GM18517 (cell line): ENCODE measurements at regions not wholly inside any gene's neighbourhood (a gene's known extent, or its start where the extent isn't known, plus 50 kb on each side); places are given as distances from the start of the nearest gene placed in this dataset.

Experiments used
- ATAC-seq: cut with Tn5 transposase; IDR thresholded peaks from one replicate; pipeline ENCODE4 v1.9.1; 2021; ENCODE audit warnings: mild to moderate bottlenecking, moderate library complexity; ENCODE audit not compliant: unreplicated experiment

DNA sequence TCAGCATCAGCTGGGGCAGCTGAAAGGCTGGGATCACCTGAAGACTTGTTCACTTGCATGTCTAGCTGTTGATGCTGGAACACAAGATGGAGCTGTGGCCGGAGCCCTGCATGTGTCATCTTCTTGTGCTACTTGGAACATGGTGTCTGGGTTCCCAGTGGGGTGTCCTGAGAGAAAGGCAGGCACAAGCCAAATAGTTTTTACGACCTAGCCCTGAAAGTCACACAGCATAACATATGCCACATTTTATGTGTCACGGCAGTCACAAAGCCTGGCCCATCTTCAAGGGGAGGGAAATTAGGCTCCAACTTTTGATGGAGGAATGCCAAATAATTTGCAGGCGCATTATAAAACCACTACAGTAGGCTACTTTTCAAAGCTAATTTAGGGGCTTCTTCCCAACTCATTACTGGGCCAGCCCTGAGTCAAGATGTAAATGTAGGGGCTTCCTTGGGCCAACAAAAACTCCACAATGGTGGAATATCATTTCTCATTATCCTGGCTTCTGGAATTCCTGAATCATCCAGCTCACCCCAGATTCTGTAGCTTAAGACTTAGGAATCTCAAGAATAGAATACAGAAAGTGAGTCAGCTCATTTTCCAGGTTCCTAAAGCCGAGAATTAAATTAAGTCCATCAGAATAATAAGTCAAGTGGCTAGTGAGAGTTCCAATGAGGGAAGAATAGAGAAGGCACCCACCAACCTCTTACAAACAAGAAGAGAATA, 543.0 kb downstream of the TNS1 start:
- no peak for ATAC-seq

DNA sequence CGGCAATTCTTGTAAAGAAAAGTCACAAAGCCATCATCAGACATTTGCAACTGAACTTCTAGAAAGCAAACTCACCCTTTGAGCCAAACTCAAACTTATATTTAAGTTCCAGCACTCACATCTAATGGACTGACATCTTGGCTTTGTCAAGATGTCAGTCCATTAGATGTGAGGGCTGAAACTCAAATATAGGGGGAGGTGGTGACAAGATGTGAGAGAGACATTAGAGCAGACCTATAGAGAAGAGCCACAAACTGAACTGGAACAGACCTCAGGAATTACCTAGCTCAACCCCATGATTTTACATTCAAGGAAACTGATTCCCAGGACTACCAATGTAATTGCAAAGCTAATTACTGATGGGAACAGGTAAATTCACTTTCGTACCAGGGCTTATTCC, 543.8 kb downstream of the TNS1 start:
- no peak for ATAC-seq

DNA sequence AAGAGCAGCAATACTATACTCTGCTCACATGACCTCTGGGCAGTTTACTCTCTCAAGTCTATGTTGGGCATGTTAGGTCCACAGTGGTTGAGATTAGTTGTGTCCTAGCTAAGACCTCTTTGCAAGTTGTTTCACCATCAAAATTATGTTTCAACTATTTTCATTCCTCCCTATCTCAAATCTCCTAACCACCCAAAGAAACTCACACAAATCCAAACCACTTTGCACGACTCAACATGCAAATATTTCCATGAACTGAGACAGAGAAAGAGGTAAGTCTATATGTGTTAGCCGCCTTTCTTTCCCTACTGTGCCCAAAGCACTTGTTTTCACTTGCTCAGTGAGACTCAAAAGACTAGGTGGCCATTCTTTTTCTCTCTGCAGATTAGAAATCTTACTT, 546.8 kb downstream of the TNS1 start:
- ATAC-seq = no peak

DNA sequence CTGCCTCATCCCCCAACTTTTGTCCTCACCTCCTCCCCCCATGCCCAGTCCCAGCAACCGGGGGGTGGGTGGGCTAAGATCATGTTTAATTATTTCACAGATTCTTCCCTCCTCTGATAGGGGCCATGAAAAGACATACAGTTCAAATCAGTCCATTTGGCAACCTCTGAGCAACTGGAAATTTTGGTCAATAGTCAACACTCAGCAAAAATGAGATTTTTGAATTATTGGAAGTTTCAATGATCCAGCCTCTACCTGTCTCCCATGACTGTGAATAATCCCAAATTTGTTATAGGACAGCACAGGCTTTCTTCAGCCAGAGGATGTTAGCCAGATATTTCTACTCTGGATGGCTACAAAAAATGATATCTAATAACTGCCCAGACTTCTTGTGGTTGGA, 549.9 kb downstream of the TNS1 start:
- ATAC-seq = no peak

DNA sequence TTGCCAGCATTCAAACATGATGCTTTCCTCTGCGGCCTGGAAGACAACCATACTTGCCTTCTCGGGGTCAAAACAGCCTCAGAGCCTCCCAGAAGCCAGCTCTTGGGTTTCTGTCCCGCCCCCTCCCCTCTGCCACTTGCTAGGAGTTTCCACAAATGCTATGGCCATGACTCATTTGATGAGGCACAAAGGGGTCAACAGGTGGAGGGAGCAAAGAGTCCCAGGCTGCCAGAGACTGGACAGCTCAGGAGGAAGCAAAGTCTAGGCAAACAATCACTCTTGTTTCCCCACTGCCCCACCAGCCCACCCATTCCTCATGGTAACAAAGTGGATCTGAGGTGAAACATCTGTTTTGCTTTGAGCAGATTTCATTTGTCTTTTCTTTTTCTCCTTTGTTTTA, 551.1 kb downstream of the TNS1 start:
- ATAC-seq = no peak

DNA sequence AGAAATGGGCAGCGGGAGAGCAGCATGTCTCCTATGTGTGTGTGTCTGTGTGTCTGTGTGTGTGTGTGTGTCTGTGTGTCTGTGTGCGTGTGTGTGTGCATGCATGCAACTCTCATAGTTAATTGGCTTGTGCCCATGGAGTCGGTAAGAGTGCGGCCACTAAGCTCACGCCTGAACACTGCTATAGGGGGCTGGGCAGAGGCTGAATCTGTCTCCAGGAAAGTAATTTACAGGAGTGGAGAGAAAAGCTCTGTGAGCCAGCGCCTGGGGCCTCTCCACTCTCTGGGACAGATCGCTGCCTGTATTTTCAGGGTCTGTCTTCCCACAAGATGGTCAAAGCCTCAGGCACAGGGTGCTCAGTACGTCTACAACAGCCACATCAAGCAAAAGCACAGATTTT, 553.4 kb downstream of the TNS1 start:
- ATAC-seq = no peak

DNA sequence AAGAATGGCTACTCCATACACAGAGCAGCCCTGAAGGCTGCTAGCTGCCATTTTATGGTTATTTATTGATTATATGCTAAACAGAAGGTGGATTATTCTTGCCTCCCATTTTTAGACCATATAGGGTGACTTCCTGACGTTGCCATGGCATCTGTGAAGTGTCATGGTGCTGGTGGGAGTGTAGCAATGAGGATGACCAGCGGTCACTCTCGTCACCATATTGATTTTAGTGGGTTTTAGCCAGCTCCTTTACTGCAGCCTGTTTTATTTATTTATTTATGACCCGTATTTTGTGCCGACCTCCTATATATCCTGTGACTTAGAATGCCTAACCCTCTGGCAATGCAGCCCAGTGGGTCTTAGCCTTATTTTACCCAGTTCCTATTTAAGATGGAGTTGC, 553.9 kb downstream of the TNS1 start:
- no peak for ATAC-seq

DNA sequence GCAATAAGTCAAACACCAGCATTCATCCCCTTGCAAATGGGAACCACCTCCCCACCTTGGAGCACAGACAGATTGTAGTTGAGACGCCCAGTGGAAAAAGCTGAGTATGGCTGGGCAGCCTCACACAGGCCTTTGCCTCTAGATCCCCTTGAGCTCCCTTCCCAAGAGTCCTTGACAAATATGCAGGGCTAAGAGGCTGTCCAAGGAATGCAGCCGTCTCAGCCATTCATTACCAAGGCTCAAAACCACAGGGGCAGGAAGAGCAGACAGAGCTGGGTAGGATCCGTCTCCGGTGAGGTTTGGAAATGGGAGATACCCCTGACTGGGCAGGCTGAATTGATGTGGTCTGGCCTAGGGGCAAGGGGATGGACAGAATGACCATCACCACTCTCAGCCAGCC, 557.1 kb downstream of the TNS1 start:
- ATAC-seq = no peak

DNA sequence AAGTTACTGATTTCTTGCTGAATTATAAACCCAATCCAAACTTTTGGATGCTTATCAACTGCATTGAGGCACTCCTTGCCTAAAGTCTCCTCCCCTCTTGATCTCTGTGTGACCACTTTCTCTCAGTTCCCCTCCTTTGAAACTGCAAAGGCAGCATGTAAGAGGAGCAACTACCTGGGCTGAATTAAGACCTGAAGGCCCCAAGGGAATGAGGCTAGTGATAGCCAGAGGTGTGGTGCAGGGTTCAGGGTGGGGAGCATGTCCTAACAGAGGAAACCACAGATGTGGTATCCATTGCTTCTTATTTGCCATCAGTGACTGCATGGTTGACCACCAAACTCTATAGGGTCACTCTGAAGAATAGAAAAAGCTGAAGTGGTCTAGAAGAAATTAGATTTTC, 557.9 kb downstream of the TNS1 start:
- ATAC-seq = no peak

DNA sequence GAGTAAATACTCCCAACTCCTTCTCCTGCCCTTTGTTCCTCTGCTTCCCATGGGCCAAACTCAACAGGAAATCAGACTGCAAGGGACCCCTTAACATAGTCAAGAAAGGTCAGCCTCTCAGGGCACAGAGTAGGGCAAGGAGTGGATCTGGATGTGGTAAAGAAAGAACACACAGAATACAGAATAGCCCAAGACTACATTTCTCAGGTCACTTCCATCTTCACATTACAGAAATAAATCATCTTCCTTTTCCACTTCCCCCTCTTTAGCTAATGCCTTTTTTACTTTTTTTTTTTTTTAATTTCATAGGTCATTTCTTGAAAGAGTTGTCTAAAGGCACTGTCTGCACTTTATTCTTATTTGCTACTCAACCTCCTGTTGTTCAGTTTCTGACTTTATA, 558.3 kb downstream of the TNS1 start:
- ATAC-seq = no peak

DNA sequence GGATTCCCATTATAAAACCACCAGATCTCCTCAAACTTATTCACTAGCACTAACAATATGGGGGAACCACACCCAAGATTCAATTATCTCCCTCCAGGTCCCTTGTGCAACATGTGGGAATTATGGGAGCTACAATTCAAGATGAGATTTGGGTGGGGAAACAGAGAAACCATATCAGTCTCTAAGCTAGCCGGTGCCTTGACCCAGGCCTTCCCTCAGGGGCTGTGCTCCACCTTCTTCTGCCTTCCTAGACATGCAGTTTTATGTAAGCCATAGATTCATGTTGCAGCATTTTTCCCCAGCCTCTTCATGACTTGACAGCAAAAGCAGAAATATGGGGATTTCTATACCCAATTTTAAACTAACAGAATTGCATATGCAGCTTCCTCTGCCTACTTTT, 559.2 kb downstream of the TNS1 start:
- ATAC-seq = no peak

DNA sequence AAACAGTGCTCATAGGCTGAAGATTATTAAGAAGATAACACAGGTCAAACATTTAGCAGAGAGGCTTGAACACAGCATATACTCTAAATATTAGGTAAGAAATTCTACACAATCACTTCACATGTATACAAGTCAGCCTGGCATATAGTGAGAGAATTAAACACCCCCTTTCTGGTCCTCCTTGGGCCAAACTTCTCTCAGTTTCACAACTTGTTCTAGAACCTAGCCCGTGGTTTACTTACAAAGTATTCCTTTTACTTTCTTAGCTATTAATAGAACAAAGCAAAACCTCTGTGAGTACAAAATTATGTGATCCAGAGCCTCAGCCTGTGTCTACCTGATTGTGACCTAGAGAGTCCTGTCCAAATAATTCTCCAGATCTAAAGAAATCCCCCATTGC, 562.8 kb downstream of the TNS1 start:
- ATAC-seq = peak; percentile 72

DNA sequence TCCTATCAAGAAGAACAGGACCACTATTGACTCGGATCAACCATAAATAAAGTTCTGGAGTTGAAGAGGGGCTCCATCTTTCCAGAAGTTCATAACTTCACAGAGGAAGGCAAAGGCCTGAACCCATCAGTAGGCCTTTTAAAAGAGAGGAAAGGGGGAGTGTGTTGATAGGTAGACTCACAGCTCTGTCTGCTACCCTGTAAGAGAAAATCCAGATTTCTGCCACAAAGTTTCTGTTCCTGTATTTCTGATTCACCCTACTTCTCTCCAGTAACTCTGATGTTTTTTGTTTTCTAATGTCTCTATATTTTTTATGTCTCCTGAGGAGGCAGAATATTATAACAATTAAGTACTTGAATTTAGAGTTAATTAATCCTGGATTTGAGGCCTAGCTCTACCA, 564.0 kb downstream of the TNS1 start:
- ATAC-seq = peak; percentile 60

DNA sequence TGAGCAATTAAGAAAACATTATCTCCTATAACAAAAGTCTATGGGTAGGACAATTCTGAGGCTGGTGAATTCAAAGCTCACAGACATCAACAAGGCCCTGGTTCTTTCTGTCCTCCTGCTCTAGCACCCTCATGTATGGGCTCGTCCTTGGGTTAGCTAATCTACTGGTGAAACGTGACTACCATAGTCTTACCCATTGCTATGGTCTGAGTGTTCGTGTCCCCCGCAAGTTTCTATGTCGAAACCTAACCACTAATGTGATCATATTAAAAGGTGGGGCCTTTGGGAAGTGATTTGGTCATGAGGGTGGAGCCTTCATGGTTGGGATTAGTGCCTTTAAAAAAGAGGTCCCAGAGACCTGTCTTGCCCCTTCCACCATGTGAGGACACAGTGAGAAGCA, 564.7 kb downstream of the TNS1 start:
- no peak for ATAC-seq

DNA sequence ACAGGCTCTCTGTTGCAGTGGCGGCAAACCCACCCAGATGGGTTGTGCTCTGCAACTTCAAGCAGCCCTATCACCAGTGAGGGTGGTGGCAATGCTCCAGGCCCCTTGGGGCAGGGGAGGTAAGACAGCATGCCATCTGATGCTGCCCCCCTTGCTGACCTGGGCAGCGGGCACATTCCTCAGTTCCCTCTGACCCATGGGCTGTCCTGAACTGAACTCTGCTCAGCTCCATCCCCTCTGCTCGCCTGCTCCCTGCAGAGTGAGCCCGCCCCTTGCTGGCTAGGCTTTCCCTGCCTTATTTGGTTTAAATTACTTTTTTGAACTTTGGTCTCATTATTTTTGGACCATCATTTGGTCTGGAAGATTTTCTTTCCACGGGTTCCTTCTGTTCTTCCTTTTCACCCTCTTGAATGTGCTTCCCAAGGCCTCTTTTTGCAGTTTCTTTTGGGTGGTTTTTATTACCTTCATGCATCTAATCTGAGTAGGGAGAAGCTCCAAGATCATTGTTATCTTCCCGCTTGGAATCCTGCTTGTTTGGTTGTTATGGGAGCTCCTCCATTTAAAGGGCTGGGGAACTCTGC, 565.4 kb downstream of the TNS1 start:
- ATAC-seq = no peak

DNA sequence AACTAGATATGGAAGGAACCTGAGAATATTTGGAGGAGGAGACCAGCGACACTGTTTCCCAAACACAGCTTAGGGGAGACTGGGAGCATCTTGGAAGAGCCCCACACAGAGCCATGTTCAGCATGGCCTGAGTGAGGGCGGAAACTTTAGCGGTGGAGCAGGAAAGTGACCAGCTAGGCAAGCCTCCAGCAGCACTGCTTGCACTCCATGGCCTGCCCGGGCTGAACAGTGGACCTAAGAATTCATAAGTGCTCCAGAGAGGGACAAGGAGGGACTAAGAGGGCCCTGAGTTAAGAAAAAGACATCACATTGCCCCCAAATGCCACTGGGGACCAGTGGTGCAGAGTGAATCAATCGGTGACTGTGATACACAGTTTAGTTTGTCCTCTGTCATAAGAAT, 566.4 kb downstream of the TNS1 start:
- no peak for ATAC-seq

DNA sequence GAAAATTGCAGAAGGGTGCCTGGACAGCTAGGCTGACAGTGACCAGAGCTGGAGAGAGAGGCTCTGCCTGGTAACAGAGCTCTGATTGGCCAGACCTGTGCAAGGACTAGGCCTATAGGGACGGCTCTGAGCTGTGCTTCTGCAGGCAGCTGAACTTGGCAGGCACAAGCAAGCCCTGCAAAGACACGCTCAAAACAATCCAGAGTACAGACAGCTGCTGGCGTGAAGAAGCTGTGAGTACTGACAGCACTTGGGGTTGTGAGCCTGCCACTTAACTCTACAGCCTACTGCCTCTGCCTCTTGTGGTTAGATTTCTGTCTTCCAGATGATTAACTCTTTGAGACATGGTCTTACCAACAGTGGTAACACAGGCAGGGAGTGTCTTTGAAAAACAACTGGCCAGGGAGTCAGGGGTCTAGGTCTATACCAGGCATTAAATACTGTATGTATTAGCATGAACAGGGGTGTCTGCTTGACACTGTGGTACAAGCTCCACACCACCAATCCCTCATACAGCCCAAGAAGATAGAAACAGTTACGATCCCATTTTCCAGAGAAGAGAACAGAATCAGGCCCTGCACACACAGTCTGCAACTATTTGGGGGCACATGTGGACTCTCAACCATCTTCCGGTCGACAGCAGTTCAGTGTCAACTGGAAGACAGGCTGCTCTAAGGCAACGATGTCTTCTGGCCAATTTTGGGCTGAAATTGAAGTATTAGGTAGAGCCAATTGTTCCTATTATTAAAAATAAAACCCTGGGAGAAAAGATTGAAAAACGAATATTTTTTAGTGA, 568.4 kb downstream of the TNS1 start:
- ATAC-seq = peak; percentile 85

DNA sequence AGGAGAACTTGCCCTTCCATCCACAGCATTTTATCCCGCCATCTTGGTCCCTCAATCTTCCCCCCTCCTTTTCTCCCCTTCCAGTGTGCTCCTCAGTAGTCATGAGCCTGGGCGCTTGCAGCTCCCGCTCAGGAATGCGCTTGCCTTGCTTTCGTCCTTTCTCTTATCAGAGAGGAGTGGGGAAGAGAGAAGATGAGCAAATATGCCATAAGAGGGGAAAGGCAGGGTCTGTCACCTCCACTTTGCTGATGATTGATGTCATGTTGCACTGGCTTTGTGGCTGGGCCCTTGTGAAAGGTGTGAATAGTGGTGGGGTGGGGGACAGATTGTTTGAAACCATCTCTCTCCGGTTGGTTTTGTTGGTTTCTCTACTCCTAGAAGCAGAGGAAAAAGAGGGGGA, 569.3 kb downstream of the TNS1 start:
- no peak for ATAC-seq

DNA sequence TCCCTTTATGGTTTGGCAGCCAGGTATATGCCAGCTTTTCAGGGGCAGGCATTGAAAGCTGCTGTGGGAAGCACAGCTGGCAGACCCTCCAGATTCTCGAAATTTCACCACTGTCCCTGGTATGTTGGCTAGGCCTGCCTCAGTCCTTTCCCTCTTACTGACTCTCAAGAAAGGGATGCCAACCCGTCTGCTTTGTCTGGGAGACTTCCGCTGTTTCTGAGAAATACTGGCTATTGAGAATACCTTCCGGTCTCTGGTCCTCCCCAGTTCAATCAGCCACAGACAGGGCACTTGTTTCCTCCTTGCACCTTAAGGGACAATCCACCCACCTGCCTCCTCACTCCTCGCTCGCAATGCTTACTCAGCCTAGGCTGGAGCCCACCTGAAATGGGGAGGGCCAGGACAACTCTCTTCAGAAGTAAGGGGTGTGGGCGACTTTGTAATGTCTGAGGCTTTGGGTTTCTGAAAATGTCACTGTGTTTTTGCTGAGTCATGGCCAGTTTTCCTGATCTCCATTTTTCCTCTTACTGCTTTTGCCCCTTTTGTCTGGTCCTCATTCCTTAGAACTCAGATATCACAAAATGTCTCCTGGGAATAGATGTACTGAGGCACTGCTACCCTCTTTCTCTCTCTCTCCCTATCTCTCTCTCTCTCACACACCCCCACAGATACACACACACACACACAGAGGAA, 571.1 kb downstream of the TNS1 start:
- no peak for ATAC-seq

DNA sequence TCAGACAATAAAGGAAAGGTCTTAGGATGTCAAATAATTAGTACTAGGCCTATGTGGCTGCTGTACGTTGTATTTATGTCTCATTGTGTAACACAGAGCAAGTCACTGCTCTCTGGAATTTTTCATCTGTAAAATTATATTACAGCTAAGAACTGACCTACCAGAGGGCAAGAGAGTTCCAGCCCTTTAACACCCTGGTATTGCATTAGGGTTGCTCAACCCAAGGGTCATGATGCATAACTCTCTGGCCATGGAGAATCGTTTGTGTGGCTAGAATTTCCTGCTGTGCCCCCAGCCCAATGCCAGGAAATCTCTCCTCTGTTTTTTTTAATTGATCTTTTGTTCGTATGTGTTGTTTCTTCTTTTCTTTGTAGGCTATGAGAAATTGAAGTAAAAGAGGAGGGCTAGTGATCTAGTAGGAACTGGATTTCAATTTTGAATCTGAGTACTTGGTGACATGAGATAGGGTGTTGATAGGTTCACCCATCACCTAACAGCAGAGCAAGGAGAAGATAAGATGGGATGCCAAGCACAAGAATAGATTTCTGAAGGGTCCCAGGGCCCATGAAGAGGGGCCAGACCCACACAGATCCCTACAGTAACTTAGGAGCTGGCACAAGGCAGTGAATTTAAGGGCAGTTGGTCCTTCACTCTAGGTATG, 571.2 kb upstream of the TNP1 start:
- no peak for ATAC-seq

DNA sequence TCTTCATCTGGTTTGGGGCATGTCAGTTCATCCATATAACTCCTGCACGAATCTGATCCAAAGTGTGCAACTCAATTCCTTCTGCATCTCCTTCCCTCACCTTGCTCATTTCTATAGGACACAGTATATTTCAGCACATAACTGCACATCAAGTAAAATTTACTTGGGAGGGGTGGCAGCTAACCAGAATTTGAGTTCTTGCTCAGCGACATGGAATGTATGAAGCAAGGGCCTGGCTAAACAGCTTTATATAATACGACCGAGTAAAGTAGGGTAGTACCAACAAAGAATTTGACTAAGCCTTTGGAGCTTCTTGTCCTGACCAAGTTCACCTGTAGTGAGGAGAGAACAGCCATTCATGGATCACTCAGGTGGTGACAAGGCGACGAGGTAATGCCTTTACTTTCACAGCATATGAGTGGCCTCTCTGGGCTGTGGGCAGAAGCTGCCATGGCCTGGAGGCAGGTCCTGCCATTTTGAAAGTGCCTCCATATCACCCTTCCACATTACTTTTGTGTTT, 570.2 kb upstream of the TNP1 start:
- no peak for ATAC-seq
